NCI-H1436 (cell line): ENCODE measurements at regions not wholly inside any gene's neighbourhood (a gene's known extent, or its start where the extent isn't known, plus 50 kb on each side); places are given as distances from the start of the nearest gene placed in this dataset.
"Not testable (repeated sequence)": the region's sequence is repeated elsewhere in the genome, so short reads cannot be mapped to it uniquely, and the experiment has no call there.

Experiments
- DNase-seq: peaks from one replicate; lab custom pipeline; 2025; lab: John Stamatoyannopoulos, UW

DNA sequence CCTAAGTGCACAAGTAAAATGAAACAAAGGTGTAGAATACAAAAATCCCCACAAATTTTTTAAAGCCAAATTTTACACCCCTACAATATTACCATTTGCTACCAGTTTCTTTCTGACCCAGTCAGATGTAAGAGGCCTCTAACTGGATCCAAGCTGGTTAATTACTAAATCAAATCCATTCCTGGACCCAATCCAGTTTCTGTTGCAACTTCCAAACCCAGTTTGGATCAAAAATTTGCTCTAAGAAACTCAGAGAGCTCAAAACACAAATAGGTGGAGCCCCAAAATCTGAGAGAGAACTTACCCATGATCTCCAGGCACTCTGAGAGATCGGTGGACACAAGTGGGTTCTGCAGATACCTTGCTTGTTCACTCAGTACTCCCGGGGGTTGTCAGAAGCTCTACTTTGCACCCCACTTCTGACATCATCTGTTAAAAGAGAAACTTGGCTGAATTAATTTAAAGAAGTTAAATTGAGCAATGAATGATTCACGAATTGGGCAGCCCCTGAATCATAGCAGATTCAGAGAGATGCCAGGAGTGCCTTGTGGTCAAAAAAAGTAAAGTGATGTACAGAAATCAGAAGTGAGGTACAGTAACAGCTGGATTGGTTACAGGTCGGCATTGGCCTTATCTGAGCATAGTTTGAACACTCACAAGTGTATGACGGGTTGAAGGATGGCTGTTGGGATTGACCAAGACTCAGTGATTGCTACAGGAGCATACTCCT, 448.0 kb downstream of the KCNT2 start:
- DNase-seq = no peak

DNA sequence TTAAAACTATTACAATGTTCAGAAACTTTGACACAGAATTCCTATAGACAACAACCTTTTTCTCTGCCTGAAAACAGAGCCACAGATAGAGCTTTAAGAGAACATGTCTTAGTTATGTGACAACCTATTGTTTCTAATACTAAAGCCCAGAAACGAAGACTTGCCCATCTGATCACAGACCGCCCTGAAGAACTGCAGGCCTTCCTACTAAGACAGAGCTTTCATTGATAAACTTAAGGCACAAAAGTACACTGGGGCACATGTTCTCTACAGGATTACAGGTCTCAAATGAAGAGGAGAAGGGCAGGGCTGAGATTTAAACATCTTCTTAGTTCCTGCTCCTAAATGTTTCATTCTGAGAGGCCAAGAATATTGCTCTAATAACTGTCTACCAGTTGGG, 452.7 kb downstream of the KCNT2 start:
- DNase-seq = no peak

DNA sequence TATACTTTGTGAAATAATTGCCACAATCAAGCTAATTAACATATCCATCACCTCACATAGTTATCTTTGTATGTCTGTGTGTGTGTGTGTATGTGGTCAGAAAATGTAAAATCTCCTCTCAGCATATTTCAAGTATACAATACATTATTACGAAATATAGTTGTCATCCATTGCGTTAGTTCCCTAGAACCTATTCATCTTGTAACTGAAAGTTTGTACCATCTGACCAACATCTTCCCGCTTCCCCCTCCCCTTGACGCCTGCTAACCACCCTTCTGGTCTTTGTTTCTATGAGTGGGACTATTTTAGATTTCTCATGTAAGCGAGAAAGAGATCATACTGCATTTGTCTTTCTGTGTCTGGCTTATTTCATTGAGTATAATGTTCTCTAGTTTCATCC, 455.3 kb downstream of the KCNT2 start:
- no peak for DNase-seq

- DNase-seq = no peak
Observed at GRCh38 chr1:196152086-196152485, 456.2 kb downstream of the KCNT2 start.

DNA sequence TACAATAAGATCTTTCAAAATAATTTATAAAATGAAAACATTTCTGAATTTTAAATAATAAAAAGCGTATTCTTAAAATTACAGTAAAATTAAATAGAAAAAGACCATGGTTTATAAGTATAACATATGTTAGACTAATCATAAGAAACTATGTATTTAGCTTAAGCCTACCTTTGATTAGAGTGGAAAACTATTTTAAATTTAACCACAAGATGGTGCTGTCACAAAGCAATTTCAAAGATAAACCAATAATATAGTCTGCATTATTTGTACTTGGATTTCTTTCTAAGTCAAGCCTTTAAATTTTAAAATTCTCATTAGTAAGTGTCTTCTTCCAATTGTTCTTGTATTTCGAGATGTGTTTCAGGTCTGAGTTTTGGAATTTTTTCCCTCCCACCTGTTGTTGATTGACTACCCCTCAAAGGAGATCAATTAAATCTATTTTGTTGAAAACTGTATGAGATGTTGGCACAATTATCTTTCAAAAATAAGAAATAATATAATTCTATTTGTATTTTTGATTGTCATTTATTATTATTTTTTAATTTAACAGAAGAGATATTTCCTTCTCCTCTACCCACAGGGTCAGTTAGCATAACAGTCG, 459.8 kb downstream of the KCNT2 start:
- DNase-seq = peak; percentile 41

- no peak for DNase-seq
Observed at GRCh38 chr1:196147530-196147929, 460.7 kb downstream of the KCNT2 start.

- DNase-seq = not testable (repeated sequence)
Observed at GRCh38 chr1:196145151-196145550, 463.1 kb downstream of the KCNT2 start.

GRCh38 chr1:196144588-196144987, 463.7 kb downstream of the KCNT2 start:
- DNase-seq = no peak

DNA sequence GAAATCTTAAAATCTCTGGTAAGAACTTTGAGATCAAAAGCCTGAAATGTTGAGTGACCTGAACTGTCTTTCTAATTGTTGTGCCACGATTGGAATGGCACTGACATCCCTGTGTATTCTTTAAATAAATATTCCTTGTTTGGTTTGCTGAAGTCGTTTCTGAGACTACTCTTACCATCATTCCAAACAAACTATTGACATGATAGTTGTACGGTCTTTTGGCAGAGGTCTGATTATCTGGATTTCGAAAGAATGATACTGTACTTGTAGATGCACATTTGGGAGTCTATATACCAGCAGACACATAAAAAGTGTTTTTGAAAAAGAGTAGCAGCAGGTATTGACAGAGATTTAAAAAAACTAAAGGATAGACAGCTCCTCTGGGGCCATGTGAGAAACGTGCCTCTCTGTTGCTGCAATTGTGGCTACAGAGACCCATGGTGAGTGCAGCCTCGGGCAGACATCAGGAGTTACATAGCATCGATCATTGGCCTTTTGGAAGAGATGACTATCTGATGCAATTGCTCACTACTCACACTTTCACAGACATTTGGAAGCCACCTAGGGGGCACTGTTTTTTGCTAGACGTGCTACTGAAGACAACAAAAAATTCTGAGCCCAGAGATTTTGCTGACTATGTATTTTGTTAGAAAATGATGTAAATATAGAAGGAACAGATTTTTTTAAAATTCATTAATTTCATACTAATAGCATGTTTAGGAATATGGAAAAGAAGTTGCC, 464.5 kb downstream of the KCNT2 start:
- no peak for DNase-seq

GRCh38 chr1:196142111-196142640, 466.1 kb downstream of the KCNT2 start:
- DNase-seq = no peak

- no peak for DNase-seq
Observed at GRCh38 chr1:196136396-196136795, 471.8 kb downstream of the KCNT2 start.

- no peak for DNase-seq
Observed at GRCh38 chr1:196131691-196132090, 476.5 kb downstream of the KCNT2 start.

- DNase-seq = no peak
Observed at GRCh38 chr1:196128835-196129234, 479.4 kb downstream of the KCNT2 start.

DNA sequence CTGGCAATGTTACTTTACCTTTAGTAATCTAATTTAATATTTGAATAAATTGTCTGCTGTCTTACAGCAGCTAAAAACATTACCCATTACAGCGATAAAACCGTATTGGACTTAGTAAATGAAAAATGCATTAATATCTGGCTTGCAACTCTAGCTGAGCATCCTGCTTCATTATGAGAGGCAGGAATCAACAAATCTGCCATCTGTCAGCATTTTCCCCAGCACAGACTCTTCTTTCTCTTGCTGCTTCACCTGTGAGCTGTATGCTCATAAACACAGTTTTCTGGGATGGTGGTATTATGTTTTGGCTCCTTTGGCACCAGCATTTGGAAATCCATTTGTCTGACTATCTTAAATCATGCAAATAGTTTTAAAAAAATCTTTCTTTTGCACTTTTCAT, 487.1 kb downstream of the KCNT2 start:
- DNase-seq = no peak

GRCh38 chr1:196115646-196116045, 492.6 kb downstream of the KCNT2 start:
- DNase-seq = no peak

DNA sequence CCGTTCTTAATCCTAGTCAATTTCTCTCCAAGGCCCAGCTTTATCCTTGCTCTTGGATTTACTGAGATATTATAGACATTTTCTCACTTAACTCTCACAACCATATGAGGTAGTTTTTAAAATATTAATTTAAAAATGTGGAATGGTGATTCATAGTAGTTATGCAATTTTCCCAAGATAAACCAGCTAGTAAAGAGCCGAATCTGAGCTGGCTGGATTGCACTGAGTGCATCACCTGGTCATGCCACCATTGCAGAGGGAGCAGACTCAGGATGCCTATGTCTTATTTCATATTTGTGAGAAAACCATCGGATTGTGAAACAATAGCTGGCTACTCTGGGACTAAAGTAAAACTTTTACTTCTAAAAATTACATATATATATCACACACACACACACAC, 494.0 kb downstream of the KCNT2 start:
- DNase-seq = no peak

- DNase-seq = not testable (repeated sequence)
Observed at GRCh38 chr1:196108990-196109389, 499.2 kb downstream of the KCNT2 start.

- DNase-seq = no peak
Observed at GRCh38 chr1:196105901-196106300, 502.3 kb downstream of the KCNT2 start.

DNA sequence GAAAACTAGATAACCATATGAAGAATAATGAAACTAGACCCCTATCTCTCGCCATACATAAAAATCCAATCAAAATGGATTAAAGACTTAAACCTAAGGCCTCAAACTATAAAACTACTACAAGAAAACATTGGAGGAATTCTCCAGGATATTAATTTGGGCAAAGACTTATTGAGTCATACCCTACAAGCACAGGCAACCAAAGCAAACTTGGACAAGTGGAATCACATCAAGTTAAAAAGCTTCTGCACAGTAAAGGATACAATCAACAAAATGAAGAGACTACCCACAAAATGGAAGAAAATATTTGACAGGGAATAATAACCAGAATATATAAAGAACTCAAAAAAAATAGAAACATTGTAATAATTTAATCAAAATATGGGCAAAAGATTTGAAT, 505.4 kb downstream of the KCNT2 start:
- DNase-seq = no peak

DNA sequence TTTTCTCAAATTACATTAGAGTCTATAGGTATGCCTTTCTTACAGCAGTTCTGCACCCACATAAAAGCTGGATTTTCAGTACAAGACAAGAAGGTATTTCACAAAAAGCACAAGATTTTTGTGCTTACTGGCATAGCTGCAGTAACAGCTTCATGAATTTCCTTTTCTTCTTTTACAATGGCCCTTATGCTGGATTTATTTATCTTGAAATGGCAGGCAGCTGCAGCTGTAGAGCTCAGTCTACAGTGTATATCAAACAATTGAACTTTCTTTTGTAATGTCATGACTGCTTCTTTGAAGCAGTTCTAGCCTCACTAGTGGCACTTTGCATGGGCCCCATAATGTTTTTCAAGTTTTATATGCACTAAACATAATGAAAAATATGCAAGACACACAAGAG, 510.2 kb downstream of the KCNT2 start:
- no peak for DNase-seq

DNA sequence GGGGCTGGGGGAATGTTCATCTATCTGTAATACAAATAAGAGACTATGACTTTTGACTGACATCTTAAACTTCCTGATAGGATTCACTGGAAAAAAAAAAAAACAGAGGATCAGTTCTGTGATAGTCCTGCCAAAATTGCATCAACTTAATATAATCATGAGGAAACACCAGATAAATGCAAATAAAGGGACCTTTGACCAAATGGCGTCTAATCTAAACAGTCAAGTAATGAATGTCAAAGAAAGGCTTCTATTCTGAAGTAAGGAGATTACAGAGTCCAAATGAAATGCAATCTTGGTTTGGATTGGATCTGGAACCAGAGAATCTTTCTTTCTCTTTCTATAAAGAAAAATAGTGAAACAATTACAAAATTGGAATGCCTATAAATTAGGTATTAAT, 513.4 kb downstream of the KCNT2 start:
- no peak for DNase-seq

GRCh38 chr1:196091397-196092135, 516.7 kb downstream of the KCNT2 start:
- DNase-seq = no peak
